ENCODE measurements at regions not wholly inside any gene's neighbourhood (a gene's known extent, or its start where the extent isn't known, plus 50 kb on each side); places are given as distances from the start of the nearest gene placed in this dataset.

DNA sequence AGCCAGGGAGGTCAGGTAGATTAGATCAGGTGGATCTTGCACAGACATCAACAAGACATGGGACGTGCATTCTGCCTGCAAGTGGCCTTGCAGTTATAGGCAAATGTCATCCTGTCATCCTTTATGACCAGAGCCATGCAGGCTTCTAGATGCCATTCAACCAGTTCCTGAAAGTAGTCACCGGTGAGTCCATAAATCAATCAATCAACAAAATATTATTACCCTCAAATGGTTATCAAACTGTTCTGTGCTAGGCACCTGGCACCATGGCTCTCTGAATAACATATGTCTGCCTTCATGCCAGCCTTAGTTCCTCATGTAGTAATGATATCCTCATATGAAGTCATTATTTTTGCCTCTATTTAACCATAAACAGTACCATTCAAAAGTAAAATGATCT is 146.9 kb downstream of the TOMM20 start:
- ChIA-PET CTCF (no interaction called here), POLR2A (no interaction called here)
- peak overlapping the region; percentile 80; the same call in 1 of the 2 replicates for H3K9ac ChIP-seq

DNA sequence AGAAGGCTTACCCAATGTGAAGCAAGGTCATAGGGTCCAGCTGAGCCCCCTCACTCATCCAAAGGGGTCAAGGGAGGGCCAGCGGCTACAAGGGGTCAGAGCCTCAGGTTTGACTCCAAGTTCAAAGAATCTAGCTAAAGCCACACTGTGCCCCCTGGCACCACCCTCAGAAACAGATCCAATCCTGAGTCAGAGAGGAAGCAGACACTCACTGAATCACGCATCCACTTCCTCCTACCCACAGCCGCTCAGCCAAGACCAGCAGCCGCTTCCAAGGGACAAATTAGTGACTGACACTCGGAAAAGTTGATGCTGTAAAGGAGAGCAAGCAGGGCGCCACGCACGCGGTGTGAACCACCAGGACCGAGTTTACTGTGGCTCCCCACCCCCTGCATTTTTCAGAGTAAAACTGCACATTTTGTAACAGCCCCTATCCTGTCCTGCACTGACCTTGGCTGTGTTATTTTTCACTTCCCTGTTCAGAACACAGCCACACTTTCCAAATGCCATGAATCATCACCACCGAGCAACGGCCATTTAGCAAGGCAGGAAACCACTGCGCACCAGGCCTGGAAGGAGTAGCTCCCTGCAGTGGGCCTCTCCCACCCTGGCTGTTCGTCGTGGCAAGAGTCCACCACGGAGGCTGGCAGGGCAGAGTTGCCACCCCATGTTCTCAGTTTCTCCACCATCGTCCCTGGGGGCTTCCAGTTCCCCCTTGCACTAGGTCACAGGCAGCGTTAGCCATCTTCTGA is 147.8 kb downstream of the TOMM20 start:
- POLR2A ChIA-PET, result no interaction called here
- Histone ChIP-seq H3K27ac (ENCODE audit: low read depth in 2 of 2, low read length in 1 of 2) (peak overlapping the region; percentile 87 to 98), H3K4me2 (peak overlapping the region; percentile 67), H4K20me1 (ENCODE audit: insufficient read depth) (no peaks in the 10 kb centered on the region), H3K4me1 (ENCODE audit: control insufficient read depth in 1 of 2, insufficient read depth in 2 of 2, low read depth in 1 of 2, low read length in 1 of 2) (peaks cover 34 to 60% of the 10 kb centered on the region in 2 experiments), H3K27me3 (ENCODE audit: insufficient read depth) (no peaks in the 10 kb centered on the region), H2AFZ (ENCODE audit: low read depth) (peak overlapping the region; percentile 36; the same call in 1 of the 2 replicates), H3K9me2 (no peaks in the 10 kb centered on the region), H3K9ac (peak overlapping the region; percentile 80), H3F3A (replicated peaks; ENCODE audit: insufficient read depth) (peaks cover 53% of the 10 kb centered on the region), H3K79me2 (ENCODE audit: insufficient read depth) (peaks cover 9% of the 10 kb centered on the region; the same call in 1 of the 2 replicates), H3K9me3 (no peaks in the 10 kb centered on the region), H3K36me3 (replicated peaks in 1 of 2; ENCODE audit: control insufficient read depth in 1 of 2, insufficient read depth in 2 of 2, low read length in 1 of 2) (no peaks in the 10 kb centered on the region), H3K4me3 (ENCODE audit: low read depth in 2 of 2, low read length in 1 of 2) (peak overlapping the region in 1 of 2 experiments; percentile 28; a peak in 1 of 4 replicates)
- 11% methylated on average over 15 of the region's 18 CpGs for WGBS (ENCODE audit: low lambda C conversion rate)
- peak; percentile 39 for DNase-seq
- CTCF ChIA-PET, result interaction anchor here (1.0 to 1.4 kb wide), 3 partner anchors 9 to 259 kb away, joined by 3 to 4 read pairs (median 3); no protein-coding TSS in a partner anchor
- TF ChIP-seq, protein P1, sequence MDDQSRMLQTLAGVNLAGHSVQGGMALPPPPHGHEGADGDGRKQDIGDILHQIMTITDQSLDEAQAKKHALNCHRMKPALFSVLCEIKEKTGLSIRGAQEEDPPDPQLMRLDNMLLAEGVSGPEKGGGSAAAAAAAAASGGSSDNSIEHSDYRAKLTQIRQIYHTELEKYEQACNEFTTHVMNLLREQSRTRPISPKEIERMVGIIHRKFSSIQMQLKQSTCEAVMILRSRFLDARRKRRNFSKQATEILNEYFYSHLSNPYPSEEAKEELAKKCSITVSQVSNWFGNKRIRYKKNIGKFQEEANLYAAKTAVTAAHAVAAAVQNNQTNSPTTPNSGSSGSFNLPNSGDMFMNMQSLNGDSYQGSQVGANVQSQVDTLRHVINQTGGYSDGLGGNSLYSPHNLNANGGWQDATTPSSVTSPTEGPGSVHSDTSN (IDR thresholded peaks at IDR 0.05), result peak; percentile 67
- TF ChIP-seq, protein P2, sequence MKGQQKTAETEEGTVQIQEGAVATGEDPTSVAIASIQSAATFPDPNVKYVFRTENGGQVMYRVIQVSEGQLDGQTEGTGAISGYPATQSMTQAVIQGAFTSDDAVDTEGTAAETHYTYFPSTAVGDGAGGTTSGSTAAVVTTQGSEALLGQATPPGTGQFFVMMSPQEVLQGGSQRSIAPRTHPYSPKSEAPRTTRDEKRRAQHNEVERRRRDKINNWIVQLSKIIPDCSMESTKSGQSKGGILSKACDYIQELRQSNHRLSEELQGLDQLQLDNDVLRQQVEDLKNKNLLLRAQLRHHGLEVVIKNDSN (IDR thresholded peaks at IDR 0.05; ENCODE audit: borderline replicate concordance, low read depth), result no peak
- no peak for TF ChIP-seq FOXJ3 (CRISPR knock-in tag; IDR thresholded peaks at IDR 0.05)
- TF ChIP-seq TCF12 (IDR thresholded peaks at IDR 0.05), result peak; percentile 88
- no peak; the same call in 1 of the 2 replicates for TF ChIP-seq POLR2AphosphoS5 (IDR thresholded peaks at IDR 0.05; ENCODE audit: low read depth, low read length)
- TF ChIP-seq FOXM1 (IDR thresholded peaks at IDR 0.05; ENCODE audit: low read depth), result peak; percentile 83
- TF ChIP-seq TEAD4 (IDR thresholded peaks at IDR 0.05; ENCODE audit: borderline replicate concordance, insufficient read depth), result peak; percentile 66; the same call in 1 of the 2 replicates
- TF ChIP-seq GABPA (IDR thresholded peaks at IDR 0.05; ENCODE audit: low read depth), result peak; percentile 68
- peak; percentile 7; the same call in 1 of the 2 replicates for TF ChIP-seq SMC3 (IDR thresholded peaks at IDR 0.05; ENCODE audit: low read depth, low read length)
- 0 out of 2 replicates have a peak, but pooled peaks have one; percentile 15 for TF ChIP-seq SIN3A (IDR thresholded peaks at IDR 0.05; ENCODE audit: borderline replicate concordance, low read depth, low read length)
- no peak for TF ChIP-seq GATA2 (CRISPR knock-in tag; IDR thresholded peaks at IDR 0.05)
- peak; percentile 49; the same call in 1 of the 2 replicates for TF ChIP-seq ELF1 (IDR thresholded peaks at IDR 0.05)
- TF ChIP-seq, protein P3, sequence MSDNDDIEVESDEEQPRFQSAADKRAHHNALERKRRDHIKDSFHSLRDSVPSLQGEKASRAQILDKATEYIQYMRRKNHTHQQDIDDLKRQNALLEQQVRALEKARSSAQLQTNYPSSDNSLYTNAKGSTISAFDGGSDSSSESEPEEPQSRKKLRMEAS (IDR thresholded peaks at IDR 0.05; ENCODE audit: low read depth), result peak; percentile 91

More for the DNA sequence above, 146.9 kb downstream of the TOMM20 start:
- TF ChIP-seq, protein P4, sequence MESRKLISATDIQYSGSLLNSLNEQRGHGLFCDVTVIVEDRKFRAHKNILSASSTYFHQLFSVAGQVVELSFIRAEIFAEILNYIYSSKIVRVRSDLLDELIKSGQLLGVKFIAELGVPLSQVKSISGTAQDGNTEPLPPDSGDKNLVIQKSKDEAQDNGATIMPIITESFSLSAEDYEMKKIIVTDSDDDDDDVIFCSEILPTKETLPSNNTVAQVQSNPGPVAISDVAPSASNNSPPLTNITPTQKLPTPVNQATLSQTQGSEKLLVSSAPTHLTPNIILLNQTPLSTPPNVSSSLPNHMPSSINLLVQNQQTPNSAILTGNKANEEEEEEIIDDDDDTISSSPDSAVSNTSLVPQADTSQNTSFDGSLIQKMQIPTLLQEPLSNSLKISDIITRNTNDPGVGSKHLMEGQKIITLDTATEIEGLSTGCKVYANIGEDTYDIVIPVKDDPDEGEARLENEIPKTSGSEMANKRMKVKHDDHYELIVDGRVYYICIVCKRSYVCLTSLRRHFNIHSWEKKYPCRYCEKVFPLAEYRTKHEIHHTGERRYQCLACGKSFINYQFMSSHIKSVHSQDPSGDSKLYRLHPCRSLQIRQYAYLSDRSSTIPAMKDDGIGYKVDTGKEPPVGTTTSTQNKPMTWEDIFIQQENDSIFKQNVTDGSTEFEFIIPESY (IDR thresholded peaks at IDR 0.05; ENCODE audit: borderline replicate concordance, low read depth), result no peak
- no peak for TF ChIP-seq RXRA (IDR thresholded peaks at IDR 0.05; ENCODE audit: borderline replicate concordance, low read depth)
- TF ChIP-seq MEF2A (IDR thresholded peaks at IDR 0.05; ENCODE audit: borderline replicate concordance, low read depth), result no peak
- TF ChIP-seq POLR2AphosphoS5 (IDR thresholded peaks at IDR 0.05; ENCODE audit: low read depth, low read length), result no peak
- no peak for TF ChIP-seq TAF1 (IDR thresholded peaks at IDR 0.05; ENCODE audit: borderline replicate concordance, low read depth, low read length)
- TF ChIP-seq EP300 (IDR thresholded peaks at IDR 0.05; ENCODE audit: borderline replicate concordance in 1 of 2, low read depth in 1 of 2, low read length in 1 of 2), result no peak
- TF ChIP-seq SMC3 (IDR thresholded peaks at IDR 0.05; ENCODE audit: low read depth, low read length), result no peak
- TF ChIP-seq, protein P5, sequence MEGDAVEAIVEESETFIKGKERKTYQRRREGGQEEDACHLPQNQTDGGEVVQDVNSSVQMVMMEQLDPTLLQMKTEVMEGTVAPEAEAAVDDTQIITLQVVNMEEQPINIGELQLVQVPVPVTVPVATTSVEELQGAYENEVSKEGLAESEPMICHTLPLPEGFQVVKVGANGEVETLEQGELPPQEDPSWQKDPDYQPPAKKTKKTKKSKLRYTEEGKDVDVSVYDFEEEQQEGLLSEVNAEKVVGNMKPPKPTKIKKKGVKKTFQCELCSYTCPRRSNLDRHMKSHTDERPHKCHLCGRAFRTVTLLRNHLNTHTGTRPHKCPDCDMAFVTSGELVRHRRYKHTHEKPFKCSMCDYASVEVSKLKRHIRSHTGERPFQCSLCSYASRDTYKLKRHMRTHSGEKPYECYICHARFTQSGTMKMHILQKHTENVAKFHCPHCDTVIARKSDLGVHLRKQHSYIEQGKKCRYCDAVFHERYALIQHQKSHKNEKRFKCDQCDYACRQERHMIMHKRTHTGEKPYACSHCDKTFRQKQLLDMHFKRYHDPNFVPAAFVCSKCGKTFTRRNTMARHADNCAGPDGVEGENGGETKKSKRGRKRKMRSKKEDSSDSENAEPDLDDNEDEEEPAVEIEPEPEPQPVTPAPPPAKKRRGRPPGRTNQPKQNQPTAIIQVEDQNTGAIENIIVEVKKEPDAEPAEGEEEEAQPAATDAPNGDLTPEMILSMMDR (IDR thresholded peaks at IDR 0.05), result no peak
- TF ChIP-seq YY1 (IDR thresholded peaks at IDR 0.05; ENCODE audit: low read depth), result no peak
- TF ChIP-seq CHD2 (IDR thresholded peaks at IDR 0.05; ENCODE audit: low read length, partially characterized antibody), result no peak
- TF ChIP-seq FOXJ3 (CRISPR knock-in tag; IDR thresholded peaks at IDR 0.05), result no peak
- no peak for TF ChIP-seq SIN3A (IDR thresholded peaks at IDR 0.05; ENCODE audit: borderline replicate concordance, low read depth, low read length)
- no peak overlapping the region for H2AFZ ChIP-seq (ENCODE audit: low read depth)
- H3K9me3 ChIP-seq, result no peaks in the 10 kb centered on the region
- no peaks in the 10 kb centered on the region for H4K20me1 ChIP-seq (ENCODE audit: insufficient read depth)
- WGBS (ENCODE audit: low lambda C conversion rate), result 100% methylated on average over 2 of the region's 2 CpGs
- peaks cover 9% of the 10 kb centered on the region; the same call in 1 of the 2 replicates for H3K79me2 ChIP-seq (ENCODE audit: insufficient read depth)
- peak overlapping the region; percentile 87 to 98; a peak in 3 of 4 replicates for H3K27ac ChIP-seq (ENCODE audit: low read depth in 2 of 2, low read length in 1 of 2)
- H3K9me2 ChIP-seq, result no peaks in the 10 kb centered on the region
- DNase-seq, result no peak
- no peaks in the 10 kb centered on the region for H3K27me3 ChIP-seq (ENCODE audit: insufficient read depth)
- H3F3A ChIP-seq (replicated peaks; ENCODE audit: insufficient read depth), result peaks cover 52% of the 10 kb centered on the region
- H3K36me3 ChIP-seq (replicated peaks in 1 of 2; ENCODE audit: control insufficient read depth in 1 of 2, insufficient read depth in 2 of 2, low read length in 1 of 2), result no peaks in the 10 kb centered on the region
- peak overlapping the region; percentile 67 for H3K4me2 ChIP-seq
- H3K4me1 ChIP-seq (ENCODE audit: control insufficient read depth in 1 of 2, insufficient read depth in 2 of 2, low read depth in 1 of 2, low read length in 1 of 2), result peaks cover 34 to 58% of the 10 kb centered on the region in 2 experiments
- H3K4me3 ChIP-seq (ENCODE audit: low read depth in 2 of 2, low read length in 1 of 2), result no peak overlapping the region

Data from SK-N-SH (cell line).